Osteoblast (primary cell): ENCODE measurements at regions not wholly inside any gene's neighbourhood (a gene's known extent, or its start where the extent isn't known, plus 50 kb on each side); places are given as distances from the start of the nearest gene placed in this dataset. TPM values are rescaled to one million over a fixed set of nuclear protein-coding genes. Genes with fewer than 3 reads are reported as not detected.
"Not testable (repeated sequence)": the region's sequence is repeated elsewhere in the genome, so short reads cannot be mapped to it uniquely, and the experiment has no call there.

ENCODE experiments used
- DNase-seq: peaks from one replicate; pipeline ENCODE4 v3.0.0; 2011; ENCODE audit warnings: low spot score, mixed read lengths; ENCODE audit not compliant: insufficient read length; ENCODE audit errors: missing footprints
- H2AFZ ChIP-seq: 2 replicates; pipeline ENCODE4 v1.6.0; 2011; ENCODE audit warnings: mild to moderate bottlenecking, low read length
- H3K27ac ChIP-seq: 2 replicates; pipeline ENCODE4 v1.5.1; 2011; ENCODE audit warnings: mild to moderate bottlenecking, low read depth, low read length, moderate library complexity
- H3K27me3 ChIP-seq: 2 replicates; pipeline ENCODE4 v1.6.0; 2012; ENCODE audit warnings: mild to moderate bottlenecking, control low read depth, inconsistent platforms, low read length, moderate library complexity; ENCODE audit not compliant: insufficient read depth
- H3K36me3 ChIP-seq: 2 replicates; pipeline ENCODE4 v1.5.1; 2011; ENCODE audit warnings: mild to moderate bottlenecking, low read length, control low read depth, moderate library complexity; ENCODE audit not compliant: insufficient read depth
- H3K4me1 ChIP-seq: 2 replicates; pipeline ENCODE4 v1.5.1; 2011; ENCODE audit warnings: mild to moderate bottlenecking, low read length, control low read depth, moderate library complexity; ENCODE audit not compliant: insufficient read depth
- H3K4me2 ChIP-seq: 2 replicates; pipeline ENCODE4 v1.6.0; 2011; ENCODE audit warnings: mild to moderate bottlenecking, low read length; ENCODE audit not compliant: insufficient read depth
- H3K4me3 ChIP-seq: fragments of 200-600 bp; sonication (generic); 3 replicates; pipeline ENCODE4 v1.5.1; 2012; ENCODE audit warnings: mild to moderate bottlenecking, low read length, inconsistent platforms; ENCODE audit not compliant: insufficient read depth
- H3K79me2 ChIP-seq: 2 replicates; pipeline ENCODE4 v1.6.0; 2012; ENCODE audit warnings: mild to moderate bottlenecking, low read length, control low read depth, inconsistent platforms; ENCODE audit not compliant: insufficient read depth
- H3K9me3 ChIP-seq: 2 replicates; pipeline ENCODE4 v1.5.1; 2011; ENCODE audit warnings: low read depth, low read length, control low read depth
- H4K20me1 ChIP-seq: 2 replicates; pipeline ENCODE4 v1.6.0; 2012; ENCODE audit warnings: mild to moderate bottlenecking, low read length, control low read depth; ENCODE audit not compliant: insufficient read depth
- small RNA-seq: library from RNA; depleted of rRNA; stranded (forward); fragments of <200 nt; gene quantifications from one replicate; pipeline ENCODE3, GENCODE V24; 2012

GRCh38 chr7:63627590-63628485 is 370.8 kb upstream of the ZNF722 start:
- H3K4me1 ChIP-seq, H2AFZ ChIP-seq, H3K79me2 ChIP-seq, H3K27ac ChIP-seq, H4K20me1 ChIP-seq, H3K4me2 ChIP-seq, H3K27me3 ChIP-seq, H3K9me3 ChIP-seq, H3K36me3 ChIP-seq, DNase-seq, H3K4me3 ChIP-seq: not testable (repeated sequence)

- DNase-seq, H4K20me1 ChIP-seq: not testable (repeated sequence)
These were observed 369.6 kb upstream of the ZNF722 start for GRCh38 chr7:63629024-63629423.

GRCh38 chr7:63636585-63636984 is 362.1 kb upstream of the ZNF722 start:
- H3K27me3 ChIP-seq, H3K4me1 ChIP-seq, H3K79me2 ChIP-seq, H3K36me3 ChIP-seq, H3K9me3 ChIP-seq, H3K4me3 ChIP-seq, H2AFZ ChIP-seq, H3K27ac ChIP-seq, H4K20me1 ChIP-seq, H3K4me2 ChIP-seq, DNase-seq: not testable (repeated sequence)

More at GRCh38 chr7:63629024-63629423, 369.6 kb upstream of the ZNF722 start:
- not testable (repeated sequence) for H3K79me2 ChIP-seq, H3K4me3 ChIP-seq, H3K36me3 ChIP-seq, H3K4me1 ChIP-seq, H2AFZ ChIP-seq, H3K4me2 ChIP-seq, H3K27ac ChIP-seq, H3K9me3 ChIP-seq, H3K27me3 ChIP-seq

GRCh38 chr7:63665553-63665952 is 333.1 kb upstream of the ZNF722 start:
- not testable (repeated sequence) for DNase-seq, H3K4me2 ChIP-seq, H3K79me2 ChIP-seq, H4K20me1 ChIP-seq, H3K27me3 ChIP-seq, H3K9me3 ChIP-seq, H3K4me1 ChIP-seq, H3K36me3 ChIP-seq, H3K27ac ChIP-seq, H2AFZ ChIP-seq, H3K4me3 ChIP-seq

- H3K4me2 ChIP-seq, H3K9me3 ChIP-seq, H3K27ac ChIP-seq, H2AFZ ChIP-seq, H4K20me1 ChIP-seq, H3K27me3 ChIP-seq, DNase-seq, H3K36me3 ChIP-seq, H3K4me3 ChIP-seq, H3K4me1 ChIP-seq, H3K79me2 ChIP-seq: not testable (repeated sequence)
These were observed 307.2 kb upstream of the ZNF722 start for GRCh38 chr7:63691408-63691807.

- not testable (repeated sequence) for H3K9me3 ChIP-seq, DNase-seq, H3K27me3 ChIP-seq, H3K79me2 ChIP-seq, H2AFZ ChIP-seq, H3K27ac ChIP-seq, H3K36me3 ChIP-seq, H3K4me3 ChIP-seq, H3K4me2 ChIP-seq, H4K20me1 ChIP-seq, H3K4me1 ChIP-seq
These were observed 304.4 kb upstream of the ZNF722 start for GRCh38 chr7:63694296-63694695.

Small RNA genes in the stretch of these regions (small RNA-seq; reads per million reads assigned to genes)
- gene MIR4283-2, result not detected
